ENCODE measurements at regions not wholly inside any gene's neighbourhood (a gene's known extent, or its start where the extent isn't known, plus 50 kb on each side); places are given as distances from the start of the nearest gene placed in this dataset.

GRCh38 chrX:104343428-104344129, 88.8 kb upstream of the ESX1 start (continued):
- TF ChIP-seq EZH2 (IDR thresholded peaks at IDR 0.05; ENCODE audit: low read depth, low read length, severe bottlenecking) = no peak

All from H1 (cell line).